ENCODE measurements at regions not wholly inside any gene's neighbourhood (a gene's known extent, or its start where the extent isn't known, plus 50 kb on each side); places are given as distances from the start of the nearest gene placed in this dataset.

DNA sequence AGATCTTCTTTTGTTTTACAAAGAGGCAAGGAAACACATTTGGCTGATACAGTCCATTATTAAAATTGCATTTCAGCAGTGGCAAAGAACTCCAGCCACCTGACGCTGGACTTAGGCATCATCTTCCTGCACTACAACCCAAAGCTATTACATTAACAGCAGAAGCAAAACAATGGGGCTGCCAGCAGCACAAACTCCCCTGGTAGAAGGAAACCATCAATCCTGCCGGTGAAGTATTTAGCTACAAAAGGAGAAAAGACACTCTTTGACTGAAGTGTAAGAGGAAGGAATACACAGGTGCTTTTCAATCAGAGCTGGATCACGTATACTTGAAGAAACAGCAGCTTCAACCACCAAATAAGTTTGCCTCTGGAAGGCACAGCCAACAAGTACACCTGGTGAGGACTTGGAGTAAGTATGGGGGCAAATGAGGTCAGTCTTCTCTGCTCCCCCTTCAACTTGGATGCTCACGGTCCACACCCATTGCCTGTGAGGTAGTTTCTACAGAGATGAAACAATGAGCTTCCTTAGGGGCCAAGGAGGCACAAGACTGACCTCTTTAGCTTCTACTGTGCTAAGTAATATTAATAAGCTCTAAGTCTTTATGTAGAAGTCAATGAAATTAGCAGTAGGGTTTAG lies 125.9 kb upstream of the FOXN3 start:
- H3K27ac ChIP-seq, result no peak overlapping the region
- DNase-seq (ENCODE audit: low spot score in 2 of 2), result no peak
- H3K4me3 ChIP-seq, result no peak overlapping the region
- H3K36me3 ChIP-seq, result no peaks in the 10 kb centered on the region
- WGBS, 2 donors, result 46 to 52% methylated on average over 4 of the region's 4 CpGs
- no peaks in the 10 kb centered on the region for H3K27me3 ChIP-seq
- no peaks in the 10 kb centered on the region for H3K9me3 ChIP-seq
- H3K4me1 ChIP-seq, result peaks cover 0 to 5% (median 0%) of the 10 kb centered on the region in 4 donors
- TF ChIP-seq POLR2A (IDR thresholded peaks at IDR 0.05) (no peak), EP300 (IDR thresholded peaks at IDR 0.05) (no peak)
- TF ChIP-seq, protein P1, sequence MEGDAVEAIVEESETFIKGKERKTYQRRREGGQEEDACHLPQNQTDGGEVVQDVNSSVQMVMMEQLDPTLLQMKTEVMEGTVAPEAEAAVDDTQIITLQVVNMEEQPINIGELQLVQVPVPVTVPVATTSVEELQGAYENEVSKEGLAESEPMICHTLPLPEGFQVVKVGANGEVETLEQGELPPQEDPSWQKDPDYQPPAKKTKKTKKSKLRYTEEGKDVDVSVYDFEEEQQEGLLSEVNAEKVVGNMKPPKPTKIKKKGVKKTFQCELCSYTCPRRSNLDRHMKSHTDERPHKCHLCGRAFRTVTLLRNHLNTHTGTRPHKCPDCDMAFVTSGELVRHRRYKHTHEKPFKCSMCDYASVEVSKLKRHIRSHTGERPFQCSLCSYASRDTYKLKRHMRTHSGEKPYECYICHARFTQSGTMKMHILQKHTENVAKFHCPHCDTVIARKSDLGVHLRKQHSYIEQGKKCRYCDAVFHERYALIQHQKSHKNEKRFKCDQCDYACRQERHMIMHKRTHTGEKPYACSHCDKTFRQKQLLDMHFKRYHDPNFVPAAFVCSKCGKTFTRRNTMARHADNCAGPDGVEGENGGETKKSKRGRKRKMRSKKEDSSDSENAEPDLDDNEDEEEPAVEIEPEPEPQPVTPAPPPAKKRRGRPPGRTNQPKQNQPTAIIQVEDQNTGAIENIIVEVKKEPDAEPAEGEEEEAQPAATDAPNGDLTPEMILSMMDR (IDR thresholded peaks at IDR 0.05), result no peak

DNA sequence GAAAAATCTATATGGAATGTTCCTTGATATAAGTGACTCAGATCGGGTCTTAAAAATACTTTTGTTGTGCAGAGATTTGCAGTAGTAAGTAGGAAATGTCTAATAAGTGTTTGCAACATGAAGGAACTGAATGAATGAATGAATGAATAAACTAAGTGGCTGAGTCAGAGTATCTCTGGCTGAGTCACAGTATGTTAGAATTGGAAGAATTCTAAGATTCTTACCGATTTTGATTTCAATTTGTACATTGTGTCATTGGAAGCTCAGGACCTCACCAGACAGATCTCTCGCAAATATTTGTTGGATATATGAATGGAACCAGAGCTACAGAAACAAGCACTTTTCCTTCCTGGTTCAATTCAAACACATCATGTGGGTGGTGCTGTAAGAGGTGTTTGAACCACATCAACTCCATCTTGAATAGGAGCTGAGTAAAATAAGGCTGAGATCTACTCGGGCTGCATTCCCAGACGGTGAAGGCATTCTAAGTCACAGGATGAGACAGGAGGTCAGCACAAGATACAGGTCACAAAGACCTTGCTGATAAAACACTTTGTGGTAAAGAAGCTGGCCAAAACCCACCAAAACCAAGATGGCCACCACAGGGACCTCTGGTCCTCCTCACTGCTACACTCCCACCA lies 123.9 kb upstream of the FOXN3 start:
- Histone ChIP-seq H3K9me3 (no peaks in the 10 kb centered on the region), H3K27me3 (no peaks in the 10 kb centered on the region), H3K36me3 (no peaks in the 10 kb centered on the region), H3K4me3 (no peak overlapping the region), H3K4me1 (peaks cover 0 to 8% (median 0%) of the 10 kb centered on the region in 4 donors), H3K27ac (no peak overlapping the region)
- TF ChIP-seq POLR2A (IDR thresholded peaks at IDR 0.05), result no peak
- TF ChIP-seq, protein P1 (IDR thresholded peaks at IDR 0.05), result no peak
- TF ChIP-seq EP300 (IDR thresholded peaks at IDR 0.05), result no peak
- no peak for DNase-seq (ENCODE audit: low spot score in 2 of 2)
- WGBS, 2 donors, result 75 to 81% methylated on average over 5 of the region's 5 CpGs

DNA sequence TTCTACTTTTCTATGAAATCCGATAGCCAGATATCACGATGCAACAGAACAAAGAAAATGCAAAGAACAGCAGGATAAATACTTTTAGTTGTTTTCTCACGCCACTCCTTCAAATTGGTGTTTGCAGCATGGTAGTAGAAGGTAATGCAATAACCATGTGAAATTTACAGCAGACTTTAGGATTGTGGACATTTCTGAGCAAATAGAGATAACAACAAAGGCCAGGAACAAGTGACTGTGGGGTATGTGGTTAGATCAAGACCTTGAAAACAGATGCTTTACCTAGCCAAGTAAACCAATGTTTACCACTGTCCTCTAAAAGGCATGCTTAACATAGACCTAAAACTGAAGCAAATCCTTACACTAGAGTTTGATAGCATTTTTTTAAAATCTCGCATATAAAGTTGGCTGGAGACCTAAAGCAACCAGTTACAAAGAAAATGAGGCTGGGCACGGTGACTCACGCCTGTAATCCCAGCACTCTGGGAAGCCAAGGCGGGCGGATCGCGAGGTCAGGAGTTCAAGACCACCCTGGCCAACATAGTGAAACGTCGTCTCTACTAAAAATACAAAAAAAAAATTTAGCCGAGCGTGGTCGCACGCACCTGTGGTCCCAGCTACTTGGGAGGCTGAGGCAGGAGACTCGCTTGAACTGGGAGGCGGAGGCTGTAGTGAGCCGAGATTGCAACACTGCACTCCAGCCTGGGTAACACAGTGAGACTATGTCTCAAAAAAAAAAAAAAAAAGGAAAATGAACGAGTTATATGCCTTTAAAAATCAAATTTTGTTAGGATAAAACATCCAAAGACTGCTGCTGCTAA lies 123.2 kb upstream of the FOXN3 start:
- H3K27me3 ChIP-seq, result no peaks in the 10 kb centered on the region
- TF ChIP-seq POLR2A (IDR thresholded peaks at IDR 0.05) (no peak), EP300 (IDR thresholded peaks at IDR 0.05) (no peak)
- TF ChIP-seq, protein P1 (IDR thresholded peaks at IDR 0.05), result no peak
- no peak overlapping the region for H3K4me3 ChIP-seq
- H3K9me3 ChIP-seq, result no peaks in the 10 kb centered on the region
- no peaks in the 10 kb centered on the region for H3K36me3 ChIP-seq
- WGBS, 2 donors, result 87 to 88% methylated on average over 20 of the region's 20 CpGs
- H3K27ac ChIP-seq, result no peak overlapping the region
- DNase-seq (ENCODE audit: low spot score in 2 of 2), result no peak
- H3K4me1 ChIP-seq, result peaks cover 0 to 13% (median 0%) of the 10 kb centered on the region in 4 donors

DNA sequence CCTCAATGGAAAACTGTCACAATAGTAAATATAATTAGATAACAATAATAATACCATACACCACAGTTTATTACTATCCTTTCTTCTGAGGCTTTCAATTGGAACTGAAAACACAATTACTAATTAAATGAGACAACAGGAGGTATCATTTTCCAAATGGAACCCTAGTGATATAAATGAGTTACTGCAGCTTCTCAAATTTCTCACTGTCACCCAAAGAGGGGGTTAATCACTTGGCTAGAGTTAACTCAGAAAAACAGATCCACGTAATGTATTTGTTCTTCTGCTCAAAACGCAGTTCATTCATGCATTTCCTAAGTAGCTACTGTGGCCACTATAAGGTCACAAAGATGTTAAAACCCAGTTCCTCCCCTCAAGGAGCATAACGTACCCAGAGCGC lies 120.9 kb upstream of the FOXN3 start:
- 75 to 80% methylated on average over 4 of the region's 4 CpGs for WGBS, 2 donors
- DNase-seq (ENCODE audit: low spot score in 2 of 2), result no peak
- no peak for TF ChIP-seq EP300 (IDR thresholded peaks at IDR 0.05)
- no peak for TF ChIP-seq POLR2A (IDR thresholded peaks at IDR 0.05)
- Histone ChIP-seq H3K4me1 (peaks cover 0 to 16% (median 0%) of the 10 kb centered on the region in 4 donors), H3K9me3 (no peaks in the 10 kb centered on the region), H3K36me3 (no peaks in the 10 kb centered on the region), H3K4me3 (no peak overlapping the region), H3K27ac (no peak overlapping the region), H3K27me3 (no peaks in the 10 kb centered on the region)

DNA sequence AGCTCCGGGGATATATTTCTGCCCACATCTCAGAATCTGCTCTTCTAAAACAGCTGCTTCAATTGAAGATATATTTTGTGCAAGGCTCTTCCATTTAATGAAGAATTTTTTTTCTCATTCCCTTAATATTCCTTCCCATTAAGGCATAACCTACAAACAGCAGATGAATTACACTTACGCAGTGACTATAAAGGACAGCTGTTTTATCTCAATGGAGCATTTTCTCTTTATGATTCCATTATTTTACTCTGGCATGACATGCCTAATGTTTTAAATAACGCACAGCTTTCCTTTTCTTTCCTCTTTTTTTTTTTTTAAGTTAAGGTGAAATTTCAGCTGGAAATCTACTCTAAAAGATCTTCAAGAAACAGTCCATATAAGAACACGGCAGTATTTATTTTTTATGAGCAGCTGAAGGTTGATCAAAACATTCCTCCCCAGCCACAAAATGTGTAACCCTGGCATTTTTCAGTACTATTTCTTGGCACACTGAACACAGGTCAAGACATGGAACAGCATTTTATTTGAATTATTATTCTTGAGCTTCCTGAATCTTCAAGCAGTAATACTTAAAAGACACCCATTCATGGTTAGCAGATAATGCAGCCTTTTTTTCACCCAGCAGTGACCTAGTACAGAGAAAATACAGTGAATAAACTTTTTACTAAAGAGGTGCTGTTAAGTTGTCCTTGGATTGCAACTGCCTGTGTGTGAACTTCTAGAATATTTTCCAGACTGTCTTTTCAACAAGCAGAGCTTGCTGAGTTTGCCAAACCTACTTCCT lies 118.1 kb upstream of the FOXN3 start:
- H3K4me1 ChIP-seq, result peaks cover 0 to 14% (median 0%) of the 10 kb centered on the region in 4 donors
- TF ChIP-seq EP300 (IDR thresholded peaks at IDR 0.05), result no peak
- TF ChIP-seq, protein P1 (IDR thresholded peaks at IDR 0.05), result no peak
- WGBS, 2 donors, result 54 to 62% methylated on average over 4 of the region's 4 CpGs
- H3K9me3 ChIP-seq, result no peaks in the 10 kb centered on the region
- H3K27ac ChIP-seq, result no peak overlapping the region
- H3K4me3 ChIP-seq, result no peak overlapping the region
- no peaks in the 10 kb centered on the region for H3K27me3 ChIP-seq
- no peaks in the 10 kb centered on the region for H3K36me3 ChIP-seq
- no peak for DNase-seq (ENCODE audit: low spot score in 2 of 2)

Data from tibial nerve (tissue), 4 donors.